ENCODE measurements at regions not wholly inside any gene's neighbourhood (a gene's known extent, or its start where the extent isn't known, plus 50 kb on each side); places are given as distances from the start of the nearest gene placed in this dataset.

DNA sequence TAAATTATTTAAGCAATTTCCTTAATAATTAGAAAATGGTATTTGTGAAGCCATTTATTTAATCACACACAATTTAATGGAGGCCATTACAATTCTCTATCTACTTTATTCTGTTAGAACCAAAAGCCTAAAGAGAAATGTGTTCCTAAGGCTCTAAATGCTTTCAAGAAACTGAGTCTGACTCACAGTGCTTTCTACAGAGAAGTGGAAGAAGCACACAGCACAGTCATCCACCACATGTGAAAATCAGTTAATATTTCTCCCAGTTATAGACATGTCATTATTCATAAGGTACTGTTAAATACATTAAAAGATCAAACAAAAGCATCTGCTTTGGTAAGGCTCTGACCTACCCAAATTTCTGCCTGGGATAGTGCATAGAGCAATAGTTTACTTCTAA, 214.4 kb downstream of the ALDH8A1 start:
- TF ChIP-seq, protein P1, sequence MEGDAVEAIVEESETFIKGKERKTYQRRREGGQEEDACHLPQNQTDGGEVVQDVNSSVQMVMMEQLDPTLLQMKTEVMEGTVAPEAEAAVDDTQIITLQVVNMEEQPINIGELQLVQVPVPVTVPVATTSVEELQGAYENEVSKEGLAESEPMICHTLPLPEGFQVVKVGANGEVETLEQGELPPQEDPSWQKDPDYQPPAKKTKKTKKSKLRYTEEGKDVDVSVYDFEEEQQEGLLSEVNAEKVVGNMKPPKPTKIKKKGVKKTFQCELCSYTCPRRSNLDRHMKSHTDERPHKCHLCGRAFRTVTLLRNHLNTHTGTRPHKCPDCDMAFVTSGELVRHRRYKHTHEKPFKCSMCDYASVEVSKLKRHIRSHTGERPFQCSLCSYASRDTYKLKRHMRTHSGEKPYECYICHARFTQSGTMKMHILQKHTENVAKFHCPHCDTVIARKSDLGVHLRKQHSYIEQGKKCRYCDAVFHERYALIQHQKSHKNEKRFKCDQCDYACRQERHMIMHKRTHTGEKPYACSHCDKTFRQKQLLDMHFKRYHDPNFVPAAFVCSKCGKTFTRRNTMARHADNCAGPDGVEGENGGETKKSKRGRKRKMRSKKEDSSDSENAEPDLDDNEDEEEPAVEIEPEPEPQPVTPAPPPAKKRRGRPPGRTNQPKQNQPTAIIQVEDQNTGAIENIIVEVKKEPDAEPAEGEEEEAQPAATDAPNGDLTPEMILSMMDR (conservative IDR thresholded peaks at IDR 0.05; ENCODE audit: low read length) = no peak
- TF ChIP-seq EZH2phosphoT487 (IDR thresholded peaks at IDR 0.05; ENCODE audit: borderline replicate concordance) = no peak

Measured in Loucy (cell line).